AG09319 (cell line): ENCODE measurements at regions not wholly inside any gene's neighbourhood (a gene's known extent, or its start where the extent isn't known, plus 50 kb on each side); places are given as distances from the start of the nearest gene placed in this dataset.
"Not testable (repeated sequence)": the region's sequence is repeated elsewhere in the genome, so short reads cannot be mapped to it uniquely, and the experiment has no call there.

Experiments
- DNase-seq: peaks from one replicate; pipeline ENCODE4 v3.0.0-alpha.2; 2010; ENCODE audit warnings: low read depth; ENCODE audit errors: extremely low read depth
- CTCF ChIP-seq: IDR thresholded peaks from 2 replicates; pipeline ENCODE4 v1.5.1; 2011; ENCODE audit warnings: low read depth, mild to moderate bottlenecking, inconsistent platforms, low read length, moderate library complexity

GRCh38 chr7:47056731-47057130, 525.2 kb downstream of the TNS3 start:
- no peak for TF ChIP-seq CTCF
- DNase-seq = no peak

GRCh38 chr7:47052541-47053208, 529.2 kb downstream of the TNS3 start:
- not testable (repeated sequence) for DNase-seq

GRCh38 chr7:47049234-47049774, 532.6 kb downstream of the TNS3 start:
- TF ChIP-seq CTCF = no peak
- no peak for DNase-seq

- DNase-seq = no peak
- no peak for TF ChIP-seq CTCF
Measured at GRCh38 chr7:47047384-47047783, 534.5 kb downstream of the TNS3 start.

GRCh38 chr7:47046949-47047348, 535.0 kb downstream of the TNS3 start:
- TF ChIP-seq CTCF = no peak
- DNase-seq = no peak

GRCh38 chr7:47045207-47046051, 536.5 kb downstream of the TNS3 start:
- no peak for DNase-seq
- no peak for TF ChIP-seq CTCF

- DNase-seq = no peak
- no peak for TF ChIP-seq CTCF
Measured at GRCh38 chr7:47044625-47045024, 537.3 kb downstream of the TNS3 start.
